ENCODE measurements at regions not wholly inside any gene's neighbourhood (a gene's known extent, or its start where the extent isn't known, plus 50 kb on each side); places are given as distances from the start of the nearest gene placed in this dataset.

GRCh38 chr1:164165466-164165865 lies 393.5 kb upstream of the PBX1 start:
- TF ChIP-seq, protein P1, sequence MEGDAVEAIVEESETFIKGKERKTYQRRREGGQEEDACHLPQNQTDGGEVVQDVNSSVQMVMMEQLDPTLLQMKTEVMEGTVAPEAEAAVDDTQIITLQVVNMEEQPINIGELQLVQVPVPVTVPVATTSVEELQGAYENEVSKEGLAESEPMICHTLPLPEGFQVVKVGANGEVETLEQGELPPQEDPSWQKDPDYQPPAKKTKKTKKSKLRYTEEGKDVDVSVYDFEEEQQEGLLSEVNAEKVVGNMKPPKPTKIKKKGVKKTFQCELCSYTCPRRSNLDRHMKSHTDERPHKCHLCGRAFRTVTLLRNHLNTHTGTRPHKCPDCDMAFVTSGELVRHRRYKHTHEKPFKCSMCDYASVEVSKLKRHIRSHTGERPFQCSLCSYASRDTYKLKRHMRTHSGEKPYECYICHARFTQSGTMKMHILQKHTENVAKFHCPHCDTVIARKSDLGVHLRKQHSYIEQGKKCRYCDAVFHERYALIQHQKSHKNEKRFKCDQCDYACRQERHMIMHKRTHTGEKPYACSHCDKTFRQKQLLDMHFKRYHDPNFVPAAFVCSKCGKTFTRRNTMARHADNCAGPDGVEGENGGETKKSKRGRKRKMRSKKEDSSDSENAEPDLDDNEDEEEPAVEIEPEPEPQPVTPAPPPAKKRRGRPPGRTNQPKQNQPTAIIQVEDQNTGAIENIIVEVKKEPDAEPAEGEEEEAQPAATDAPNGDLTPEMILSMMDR (IDR thresholded peaks at IDR 0.05), result no peak
- TF ChIP-seq NRF1 (IDR thresholded peaks at IDR 0.05; ENCODE audit: low read depth, low read length), result no peak

All from SK-N-SH (cell line).